Breast epithelium (tissue), 3 donors: ENCODE measurements at regions not wholly inside any gene's neighbourhood (a gene's known extent, or its start where the extent isn't known, plus 50 kb on each side); places are given as distances from the start of the nearest gene placed in this dataset.
"Not testable (repeated sequence)": the region's sequence is repeated elsewhere in the genome, so short reads cannot be mapped to it uniquely, and the experiment has no call there.

Source experiments
- CTCF ChIP-seq, 3 donors: fragments of 450-650 bp; IDR thresholded peaks; one replicate each; pipeline ENCODE4 v1.5.1; 2016 to 2017; ENCODE audit warnings: antibody characterized with exemption in 3 of 3, mild to moderate bottlenecking in 3 of 3, moderate library complexity in 3 of 3
- POLR2A ChIP-seq: fragments of 450-650 bp; IDR thresholded peaks from one replicate; pipeline ENCODE4 v1.6.1; 2016; ENCODE audit warnings: antibody characterized with exemption, mild to moderate bottlenecking, moderate library complexity

GRCh38 chr1:144045751-144046546 lies 74.2 kb upstream of the FAM72C start:
- not testable (repeated sequence) for TF ChIP-seq CTCF (IDR thresholded peaks at IDR 0.05); POLR2A
